HCT116 (cell line): ENCODE measurements at regions not wholly inside any gene's neighbourhood (a gene's known extent, or its start where the extent isn't known, plus 50 kb on each side); places are given as distances from the start of the nearest gene placed in this dataset.

Experiments used
- ATAC-seq: fragments of 200-7000 bp; cut with Tn5 transposase; 2 replicates; pipeline ENCODE4 v1.9.1; 2020; ENCODE audit warnings: mild to moderate bottlenecking, moderate library complexity
- BruUV-seq: library from RNA; stranded (reverse); fragments of 400-500 nt; replicated peaks from 2 replicates; lab custom pipeline; 2021; lab: Mats Ljungman, UMichigan
- CTCF ChIA-PET: fragments of 300-600 bp; sonication (Branson Sonifier 250); formaldehyde crosslinking; loops from one replicate; lab custom pipeline; 2021; ENCODE audit warnings: antibody characterized with exemption; lab: Charles Lee
- POLR2A ChIA-PET: fragments of 300-600, 350-600 bp; sonication (Branson Sonifier 250); formaldehyde crosslinking; loops from one replicate; lab custom pipeline; 2021; ENCODE audit warnings: antibody characterized with exemption; lab: Charles Lee
- RAD21 ChIA-PET, 2 experiments: fragments of 300-600 bp; sonication (Branson Sonifier 250); formaldehyde crosslinking; loops; one replicate each; lab custom pipeline; 2023; ENCODE audit warnings: low total read pairs in 2 of 2; ENCODE audit not compliant: uncharacterized antibody in 2 of 2, unreplicated experiment in 2 of 2, low non-redundant PET in 1 of 2; lab: Charles Lee
- DNase-seq: peaks from one replicate; pipeline ENCODE4 v3.0.0-alpha.2; 2010; ENCODE audit warnings: low read depth, low spot score
- H2AFZ ChIP-seq: fragments of 200-600 bp; shearing (Covaris generic), sonication (generic); 2 replicates; pipeline ENCODE4 v1.6.1; 2017; ENCODE audit warnings: low read depth, mixed run types, mixed read lengths, antibody characterized with exemption, low read length; ENCODE audit not compliant: poor library complexity, severe bottlenecking
- H3K27ac ChIP-seq: 2 replicates; pipeline ENCODE4 v1.5.1; 2012; ENCODE audit warnings: low read depth, low read length
- H3K27me3 ChIP-seq: fragments of 200-600 bp; sonication (generic); 2 replicates; pipeline ENCODE4 v1.6.1; 2016; ENCODE audit warnings: mixed run types, low read length, mixed read lengths; ENCODE audit not compliant: insufficient read depth
- H3K36me3 ChIP-seq, 2 experiments: fragments of 200-500 bp in 1 of 2; fragments of 200-600 bp in 1 of 2; sonication (Bioruptor generic) in 1 of 2; sonication (generic) in 1 of 2; 2 replicates each; pipeline versions ENCODE4 v1.5.1 to v1.6.1; 2014 to 2016; ENCODE audit warnings: low read length in 2 of 2, inconsistent platforms in 1 of 2, mixed read lengths in 1 of 2, mixed run types in 1 of 2; ENCODE audit not compliant: insufficient read depth in 2 of 2, control insufficient read depth in 1 of 2
- H3K4me1 ChIP-seq, 2 experiments: fragments of 200-600 bp in 1 of 2; sonication (generic) in 1 of 2; 2 replicates each; pipeline versions ENCODE4 v1.5.1 to v1.6.1; 2012 to 2017; ENCODE audit warnings: low read length in 2 of 2, inconsistent platforms in 1 of 2, mild to moderate bottlenecking in 1 of 2, mixed read lengths in 1 of 2, mixed run types in 1 of 2, moderate library complexity in 1 of 2; ENCODE audit not compliant: insufficient read depth in 2 of 2, control insufficient read depth in 1 of 2
- H3K4me2 ChIP-seq: fragments of 200-600 bp; sonication (generic); 2 replicates; pipeline ENCODE4 v1.6.1; 2017; ENCODE audit warnings: mixed run types, low read length, mixed read lengths
- H3K4me3 ChIP-seq, 2 experiments: fragments of 200-600 bp in 1 of 2; sonication (generic) in 1 of 2; replicated peaks in 1 of 2; 2 replicates each; pipeline ENCODE4 v1.5.1; 2011 to 2016; ENCODE audit warnings: low read length in 2 of 2, control low read depth in 1 of 2, low read depth in 1 of 2, mild to moderate bottlenecking in 1 of 2, mixed read lengths in 1 of 2, mixed run types in 1 of 2
- H3K79me2 ChIP-seq: fragments of 200-600 bp; sonication (generic); 2 replicates; pipeline ENCODE4 v1.6.1; 2017; ENCODE audit warnings: mild to moderate bottlenecking, mixed run types, low read length, moderate library complexity, mixed read lengths; ENCODE audit not compliant: insufficient read depth
- H3K9ac ChIP-seq: fragments of 200-600 bp; sonication (generic); 2 replicates; pipeline ENCODE4 v1.6.1; 2016; ENCODE audit warnings: low read length, mixed read lengths
- H3K9me2 ChIP-seq: fragments of 200-600 bp; sonication (generic), shearing (Covaris generic); 2 replicates; pipeline ENCODE4 v1.6.1; 2017; ENCODE audit warnings: mixed run types, mild to moderate bottlenecking, moderate library complexity; ENCODE audit not compliant: insufficient read depth
- H3K9me3 ChIP-seq, 2 experiments: fragments of 200-500 bp in 1 of 2; fragments of 200-600 bp in 1 of 2; sonication (Bioruptor generic) in 1 of 2; sonication (generic) in 1 of 2; 2 replicates each; pipeline ENCODE4 v1.6.1; 2014 to 2017; ENCODE audit warnings: low read length in 2 of 2, mixed read lengths in 2 of 2, inconsistent platforms in 1 of 2, low read depth in 1 of 2, mild to moderate bottlenecking in 1 of 2, mixed run types in 1 of 2, moderate library complexity in 1 of 2; ENCODE audit not compliant: control insufficient read depth in 1 of 2, insufficient read depth in 1 of 2
- H4K20me1 ChIP-seq: fragments of 200-600 bp; sonication (generic), shearing (Covaris generic); 2 replicates; pipeline ENCODE4 v1.6.1; 2017; ENCODE audit warnings: mixed run types, mild to moderate bottlenecking, moderate library complexity; ENCODE audit not compliant: insufficient read depth
- ATF3 ChIP-seq: IDR thresholded peaks from 2 replicates; pipeline ENCODE4 v1.6.1; 2012
- EGR1 ChIP-seq: IDR thresholded peaks from 2 replicates; pipeline ENCODE4 v1.6.1; 2012; ENCODE audit warnings: low read depth
- EZH2 ChIP-seq: fragments of 200-600 bp; sonication (generic); IDR thresholded peaks from 2 replicates; pipeline ENCODE4 v1.6.1; 2017; ENCODE audit warnings: antibody characterized with exemption, mixed run types
- EZH2phosphoT487 ChIP-seq: fragments of 200-600 bp; IDR thresholded peaks from 2 replicates; pipeline ENCODE4 v1.6.1; 2018; ENCODE audit warnings: antibody characterized with exemption, borderline replicate concordance
- JUND ChIP-seq: IDR thresholded peaks from 2 replicates; pipeline ENCODE4 v1.6.1; 2012
- POLR2A ChIP-seq: IDR thresholded peaks from 2 replicates; pipeline ENCODE4 v1.7.0; 2011; ENCODE audit warnings: borderline replicate concordance; ENCODE audit not compliant: insufficient read depth, insufficient read length; ENCODE audit errors: extremely low read depth
- RAD21 ChIP-seq: IDR thresholded peaks from 2 replicates; pipeline ENCODE4 v1.6.1; 2012; ENCODE audit warnings: low read depth, mild to moderate bottlenecking
- REST ChIP-seq: IDR thresholded peaks from 2 replicates; pipeline ENCODE4 v1.6.1; 2012; ENCODE audit warnings: low read depth
- SIN3A ChIP-seq: IDR thresholded peaks from 2 replicates; pipeline ENCODE4 v1.6.1; 2012; ENCODE audit warnings: low read depth
- SP1 ChIP-seq: IDR thresholded peaks from 2 replicates; pipeline ENCODE4 v1.6.1; 2012; ENCODE audit warnings: low read depth
- SRF ChIP-seq: IDR thresholded peaks from 2 replicates; pipeline ENCODE4 v1.6.1; 2012; ENCODE audit warnings: low read depth
- TCF7L2 ChIP-seq: IDR thresholded peaks from 2 replicates; pipeline ENCODE4 v1.7.0; 2011; ENCODE audit warnings: borderline replicate concordance, inconsistent platforms; ENCODE audit not compliant: insufficient read depth, insufficient read length; ENCODE audit errors: extremely low read depth
- YY1 ChIP-seq: IDR thresholded peaks from 2 replicates; pipeline ENCODE4 v1.6.1; 2011; ENCODE audit warnings: low read length, low read depth, moderate library complexity, mild to moderate bottlenecking; ENCODE audit not compliant: insufficient replicate concordance; ENCODE audit errors: extremely low read depth
- ZBTB33 ChIP-seq: IDR thresholded peaks from 2 replicates; pipeline ENCODE4 v1.6.1; 2011; ENCODE audit warnings: mild to moderate bottlenecking, low read length, moderate library complexity; ENCODE audit not compliant: insufficient replicate concordance; ENCODE audit errors: extremely low read depth
- ZFX ChIP-seq: fragments of 450-650 bp; IDR thresholded peaks from 2 replicates; pipeline ENCODE4 v1.6.1; 2017
- ZNF274 ChIP-seq: fragments of 200-500 bp; sonication (Bioruptor generic); IDR thresholded peaks from 2 replicates; pipeline ENCODE4 v1.6.1; 2014; ENCODE audit warnings: mild to moderate bottlenecking, low read depth, low read length, inconsistent platforms
- intact Hi-C: fragments of 100-400 bp; cut with micrococcal nuclease; formaldehyde crosslinking; loops from 2 replicates; pipeline ENCODE4 v1.10.0; 2022

- Histone ChIP-seq H3K27me3 (0 out of 2 replicates have a peak, but pooled peaks cover 6% of the 10 kb centered on the region), H3K79me2 (no peaks in the 10 kb centered on the region), H3K4me2 (no peak overlapping the region), H4K20me1 (no peaks in the 10 kb centered on the region), H3K9ac (no peak overlapping the region), H3K36me3 (no peaks in the 10 kb centered on the region), H2AFZ (no peak overlapping the region), H3K9me3 (no peaks in the 10 kb centered on the region), H3K9me2 (no peaks in the 10 kb centered on the region), H3K4me1 (no peaks in the 10 kb centered on the region), H3K27ac (no peak overlapping the region), H3K4me3 (no peak overlapping the region)
- CTCF ChIA-PET = no interaction called here
- RAD21 ChIA-PET = no interaction called here
- no peak for TF ChIP-seq RAD21
- no peak for TF ChIP-seq EZH2phosphoT487
- TF ChIP-seq POLR2A = no peak
- TF ChIP-seq YY1 = no peak
- no peak for TF ChIP-seq SRF
- TF ChIP-seq ZNF274 = no peak
- TF ChIP-seq EGR1 = no peak
- TF ChIP-seq EZH2 = no peak
- no peak for DNase-seq
- POLR2A ChIA-PET = no interaction called here
- intact Hi-C loops = no loop called here
- BruUV-seq = no TSS peak
- ATAC-seq = no peak
Observed at GRCh38 chr10:131805696-131806095, 95.1 kb upstream of the PPP2R2D start.

GRCh38 chr10:131806146-131806545 is 94.7 kb upstream of the PPP2R2D start:
- DNase-seq (no peak), ATAC-seq (no peak)
- Histone ChIP-seq H3K4me3 (no peak overlapping the region), H3K9ac (no peak overlapping the region), H3K36me3 (no peaks in the 10 kb centered on the region), H3K9me2 (no peaks in the 10 kb centered on the region), H3K4me1 (no peaks in the 10 kb centered on the region), H3K9me3 (no peaks in the 10 kb centered on the region), H4K20me1 (no peaks in the 10 kb centered on the region), H3K4me2 (no peak overlapping the region), H3K27ac (no peak overlapping the region), H2AFZ (no peak overlapping the region), H3K79me2 (no peaks in the 10 kb centered on the region), H3K27me3 (0 out of 2 replicates have a peak, but pooled peaks cover 6% of the 10 kb centered on the region)
- no TSS peak for BruUV-seq
- POLR2A ChIA-PET = no interaction called here
- intact Hi-C loops = no loop called here
- RAD21 ChIA-PET = no interaction called here
- CTCF ChIA-PET = no interaction called here
- TF ChIP-seq ZBTB33 = no peak
- TF ChIP-seq YY1 = no peak
- TF ChIP-seq EZH2 = no peak
- TF ChIP-seq ZNF274 = no peak
- TF ChIP-seq RAD21 = no peak
- no peak for TF ChIP-seq SIN3A
- no peak for TF ChIP-seq POLR2A
- no peak for TF ChIP-seq JUND
- no peak for TF ChIP-seq SP1
- TF ChIP-seq ZFX = no peak
- TF ChIP-seq SRF = no peak
- TF ChIP-seq ATF3 = no peak
- TF ChIP-seq EGR1 = no peak
- TF ChIP-seq TCF7L2 = no peak
- TF ChIP-seq REST = no peak
